Activated CD4-positive, alpha-beta memory T cell treated with anti-CD3 and anti-CD28 coated beads for 36 hours (primary cell): ENCODE measurements at regions not wholly inside any gene's neighbourhood (a gene's known extent, or its start where the extent isn't known, plus 50 kb on each side); places are given as distances from the start of the nearest gene placed in this dataset.
"Not testable (repeated sequence)": the region's sequence is repeated elsewhere in the genome, so short reads cannot be mapped to it uniquely, and the experiment has no call there.

Experiments used
- CTCF ChIA-PET: fragments of 350-600 bp; sonication (Branson Sonifier 250); formaldehyde crosslinking; loops from one replicate; lab custom pipeline; 2021; ENCODE audit warnings: antibody characterized with exemption, inconsistent platforms; lab: Charles Lee
- POLR2A ChIA-PET: fragments of 350-600 bp; sonication (Branson Sonifier 250); formaldehyde crosslinking; loops from one replicate; lab custom pipeline; 2021; ENCODE audit warnings: antibody characterized with exemption; lab: Charles Lee
- DNase-seq: peaks from one replicate; pipeline ENCODE4 v3.0.0-alpha.2; 2020
- H3K27ac Mint-ChIP-seq: one replicate; pipeline ENCODE4 v1.8.0; 2021; ENCODE audit warnings: mixed read lengths
- H3K27me3 Mint-ChIP-seq: one replicate; pipeline ENCODE4 v1.8.0; 2021; ENCODE audit warnings: mixed read lengths
- H3K36me3 Mint-ChIP-seq: one replicate; pipeline ENCODE4 v1.8.0; 2021; ENCODE audit warnings: mixed read lengths
- H3K4me1 Mint-ChIP-seq: one replicate; pipeline ENCODE4 v1.8.0; 2021; ENCODE audit warnings: low read depth, mixed read lengths
- H3K4me3 Mint-ChIP-seq: one replicate; pipeline ENCODE4 v1.8.0; 2021; ENCODE audit warnings: mild to moderate bottlenecking, mixed read lengths
- H3K9me3 Mint-ChIP-seq: one replicate; pipeline ENCODE4 v1.8.0; 2021; ENCODE audit warnings: mixed read lengths
- intact Hi-C: fragments of 100-400 bp; cut with micrococcal nuclease; formaldehyde crosslinking; loops from one replicate; pipeline ENCODE4 v1.15.1; 2023

DNA sequence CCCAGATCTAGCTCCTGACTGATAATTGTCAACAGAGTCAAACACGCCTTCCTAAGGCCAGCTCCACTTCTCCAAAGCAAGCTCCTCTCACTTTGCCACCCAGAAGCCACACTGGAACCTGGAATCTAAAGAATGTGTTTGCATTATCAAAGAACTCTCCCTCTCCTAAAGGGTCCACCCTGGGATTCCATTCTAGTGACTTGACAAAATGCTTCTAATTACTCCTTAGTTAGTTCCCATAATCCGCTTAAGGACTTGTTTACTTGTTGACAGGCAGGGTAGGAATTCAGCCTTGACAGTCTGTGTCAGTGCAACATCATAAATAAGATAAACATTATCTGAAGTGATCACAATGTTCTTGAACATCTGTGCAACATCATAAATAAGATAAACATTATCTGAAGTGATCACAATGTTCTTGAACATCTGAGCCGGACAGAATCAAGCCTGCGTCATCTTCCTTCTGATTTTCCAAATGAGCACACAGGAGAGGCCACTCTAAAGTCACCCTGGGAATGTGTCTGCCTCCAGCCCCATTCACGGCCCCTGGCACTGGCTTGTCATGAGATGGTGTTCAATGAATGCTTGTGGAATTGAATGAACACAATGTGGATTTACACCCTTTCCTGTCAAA, 512.1 kb downstream of the IRS2 start:
- POLR2A ChIA-PET: no interaction called here
- H3K9me3 Mint-ChIP-seq: no peaks in the 10 kb centered on the region
- no peak overlapping the region for H3K27ac Mint-ChIP-seq
- H3K4me1 Mint-ChIP-seq: no peaks in the 10 kb centered on the region
- H3K36me3 Mint-ChIP-seq: no peaks in the 10 kb centered on the region
- no peak overlapping the region for H3K4me3 Mint-ChIP-seq
- no peak for DNase-seq
- no peaks in the 10 kb centered on the region for H3K27me3 Mint-ChIP-seq
- CTCF ChIA-PET: no interaction called here
- intact Hi-C loops: no loop called here

DNA sequence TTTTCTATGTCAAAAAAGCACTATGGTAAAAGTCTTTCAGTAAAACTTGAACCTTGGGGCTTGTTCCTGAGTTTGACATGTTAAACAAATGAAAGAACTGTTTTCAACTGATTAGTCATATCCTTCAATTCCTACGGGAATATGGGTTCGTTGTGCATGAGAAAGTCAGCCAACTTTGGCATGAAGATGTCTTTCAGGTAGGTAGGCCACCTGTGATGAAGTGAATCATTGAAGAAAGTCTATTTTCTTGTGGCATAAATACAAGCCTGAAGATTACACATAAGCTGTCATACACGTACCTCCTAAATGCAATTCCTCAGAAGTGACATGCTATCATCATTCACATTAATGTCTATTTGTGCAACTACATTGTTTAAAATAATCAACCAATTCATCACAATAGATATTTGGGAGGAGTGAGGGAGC, 513.0 kb downstream of the IRS2 start:
- Mint-ChIP-seq H3K4me3 (no peak overlapping the region), H3K27me3 (no peaks in the 10 kb centered on the region), H3K9me3 (no peaks in the 10 kb centered on the region), H3K27ac (no peak overlapping the region), H3K4me1 (no peaks in the 10 kb centered on the region), H3K36me3 (no peaks in the 10 kb centered on the region)
- intact Hi-C loops: no loop called here
- ChIA-PET POLR2A (no interaction called here), CTCF (no interaction called here)
- DNase-seq: no peak

DNA sequence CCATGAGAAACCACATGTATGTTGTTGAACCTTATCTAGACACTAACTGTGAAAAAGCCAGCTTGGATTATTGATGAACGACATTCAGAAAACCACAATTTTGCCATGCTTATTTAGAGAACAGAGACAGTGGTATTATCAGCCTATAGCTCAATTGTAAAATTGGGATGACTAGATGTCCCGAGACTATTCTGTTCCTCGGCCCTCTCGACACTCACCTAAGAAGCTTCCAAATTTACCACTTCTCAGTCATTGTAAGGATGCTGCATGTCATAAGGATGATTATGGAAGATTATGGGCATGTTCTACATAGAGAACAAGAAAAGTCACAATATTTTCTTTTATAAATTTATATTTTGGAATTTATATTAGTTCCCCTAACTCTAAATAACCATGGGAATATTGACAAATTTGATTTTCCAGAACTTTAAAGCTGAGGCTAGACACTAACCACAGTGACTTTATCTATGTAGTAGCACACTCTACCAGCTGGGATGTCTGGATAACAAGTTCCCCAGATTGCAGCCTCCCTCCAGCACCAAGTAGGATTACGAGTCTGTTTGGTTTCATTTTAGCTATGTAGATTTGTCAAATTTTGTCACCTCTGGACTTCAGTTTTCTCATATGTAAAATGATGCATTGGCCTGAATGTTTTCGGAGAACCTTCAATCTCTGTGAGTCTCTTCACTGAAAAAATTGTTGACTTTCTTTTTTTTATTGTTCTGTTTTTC, 513.6 kb downstream of the IRS2 start:
- Mint-ChIP-seq H3K36me3 (no peaks in the 10 kb centered on the region), H3K4me3 (no peak overlapping the region), H3K4me1 (no peaks in the 10 kb centered on the region), H3K27me3 (no peaks in the 10 kb centered on the region), H3K9me3 (no peaks in the 10 kb centered on the region), H3K27ac (no peak overlapping the region)
- DNase-seq: no peak
- intact Hi-C loops: no loop called here
- POLR2A ChIA-PET: no interaction called here
- CTCF ChIA-PET: no interaction called here

DNA sequence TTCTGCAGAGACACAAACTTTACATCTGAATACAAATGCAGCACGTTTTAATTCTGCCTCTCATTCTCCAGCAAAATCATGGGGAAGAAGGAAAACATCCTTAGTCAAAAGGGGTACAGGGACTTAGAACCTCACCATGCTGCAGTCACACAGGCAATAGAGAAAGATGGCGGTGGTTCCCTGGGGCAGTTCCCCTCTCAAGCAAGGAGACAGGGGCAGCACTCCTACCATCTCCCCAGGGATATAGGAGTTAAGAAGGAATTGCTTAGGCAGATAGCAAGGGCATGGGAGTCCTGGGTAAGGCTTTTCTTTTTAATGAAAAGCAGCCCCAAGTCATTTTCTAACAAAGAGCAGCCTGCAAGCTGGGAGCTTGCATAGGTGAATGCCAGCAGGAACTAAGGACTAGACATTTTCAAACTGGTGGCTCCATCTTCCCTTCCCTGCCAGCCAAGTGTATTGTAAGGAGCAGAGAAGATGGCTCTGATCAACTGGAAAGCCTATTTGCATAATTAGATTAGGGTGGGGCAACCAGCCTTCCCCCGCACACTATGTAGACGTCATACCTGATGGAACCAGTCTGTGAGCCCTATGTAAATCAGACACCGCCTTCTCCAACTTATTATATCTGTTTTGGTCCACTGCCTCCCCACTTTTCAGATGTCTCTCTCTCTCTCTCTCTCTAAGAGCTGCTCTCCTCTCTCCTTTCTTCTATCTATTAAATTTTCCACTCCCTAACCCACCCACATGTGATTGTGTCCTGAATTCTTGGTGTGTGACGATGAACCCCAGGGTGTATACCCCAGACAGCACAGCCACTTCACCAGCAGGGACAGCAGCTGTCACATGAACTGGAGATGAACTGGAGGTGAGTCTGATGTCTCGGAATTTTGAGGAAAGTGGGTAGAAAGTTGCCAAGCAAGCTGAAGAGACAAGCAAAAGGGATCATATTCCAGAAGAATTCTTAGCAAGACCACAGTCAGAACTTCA, 514.5 kb downstream of the IRS2 start:
- H3K27ac Mint-ChIP-seq: no peak overlapping the region
- no peak for DNase-seq
- H3K27me3 Mint-ChIP-seq: no peaks in the 10 kb centered on the region
- CTCF ChIA-PET: no interaction called here
- H3K4me3 Mint-ChIP-seq: no peak overlapping the region
- H3K4me1 Mint-ChIP-seq: no peaks in the 10 kb centered on the region
- H3K9me3 Mint-ChIP-seq: no peaks in the 10 kb centered on the region
- no peaks in the 10 kb centered on the region for H3K36me3 Mint-ChIP-seq
- POLR2A ChIA-PET: no interaction called here
- intact Hi-C loops: no loop called here

DNA sequence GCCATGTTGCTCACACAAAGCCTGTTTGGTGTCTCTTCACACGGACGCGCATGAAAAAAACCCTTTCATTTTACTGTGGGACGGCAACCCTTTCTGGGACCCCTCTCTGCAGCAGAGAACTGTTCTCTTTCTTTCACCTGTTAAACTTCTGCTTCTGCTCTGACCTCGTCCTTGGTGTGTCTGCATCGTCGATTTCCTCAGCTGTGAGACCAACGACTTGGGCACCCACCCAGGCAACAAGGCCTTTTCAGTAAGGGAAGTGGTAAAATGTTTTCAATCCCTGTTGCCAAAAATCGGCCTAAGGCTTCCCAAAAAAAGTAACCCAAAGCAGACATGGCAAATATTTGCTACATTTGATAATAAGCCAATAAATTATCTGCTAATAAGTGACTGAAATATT, 515.3 kb downstream of the IRS2 start:
- ChIA-PET POLR2A (no interaction called here), CTCF (no interaction called here)
- Mint-ChIP-seq H3K9me3 (no peaks in the 10 kb centered on the region), H3K27me3 (no peaks in the 10 kb centered on the region), H3K27ac (no peak overlapping the region), H3K4me1 (no peaks in the 10 kb centered on the region), H3K36me3 (no peaks in the 10 kb centered on the region), H3K4me3 (no peak overlapping the region)
- intact Hi-C loops: no loop called here
- DNase-seq: no peak

DNA sequence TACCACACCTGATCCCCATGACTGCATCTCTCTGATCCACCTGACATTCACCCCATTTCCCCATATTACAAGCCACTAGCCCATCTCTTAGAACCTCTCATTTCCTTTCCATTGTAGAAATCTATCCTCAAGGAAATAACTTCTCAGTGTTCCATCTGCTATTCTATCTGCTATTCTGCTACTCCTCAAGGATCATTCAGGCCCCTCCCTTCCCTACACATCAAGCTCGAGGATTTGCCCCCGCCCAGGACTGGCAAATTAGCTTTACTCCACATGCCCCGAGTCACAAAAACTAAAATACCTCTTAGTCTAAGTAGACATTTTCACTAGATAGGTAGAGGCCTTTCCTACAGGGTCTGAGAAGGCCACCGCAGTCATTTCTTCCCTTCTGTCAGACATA, 517.0 kb downstream of the IRS2 start:
- H3K27me3 Mint-ChIP-seq, DNase-seq, CTCF ChIA-PET, H3K4me3 Mint-ChIP-seq, POLR2A ChIA-PET, intact Hi-C loops, H3K27ac Mint-ChIP-seq, H3K4me1 Mint-ChIP-seq, H3K9me3 Mint-ChIP-seq, H3K36me3 Mint-ChIP-seq: not testable (repeated sequence)

DNA sequence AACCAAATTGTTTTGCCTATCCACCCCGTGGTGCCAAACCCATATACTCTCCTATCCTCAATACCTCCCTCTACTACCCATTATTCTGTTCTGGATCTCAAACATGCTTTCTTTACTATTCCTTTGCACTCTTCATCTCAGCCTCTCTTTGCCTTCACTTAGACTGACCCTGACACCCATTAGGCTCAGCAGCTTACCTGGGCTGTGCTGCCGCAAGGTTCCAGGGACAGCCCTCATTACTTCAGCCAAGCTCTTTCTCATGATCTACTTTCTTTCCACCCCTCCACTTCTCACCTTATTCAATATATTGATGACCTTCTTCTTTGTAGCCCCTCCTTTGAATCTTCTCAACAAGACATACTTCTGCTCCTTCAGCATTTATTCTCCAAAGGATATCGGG, 517.9 kb downstream of the IRS2 start:
- intact Hi-C loops: not testable (repeated sequence)

DNA sequence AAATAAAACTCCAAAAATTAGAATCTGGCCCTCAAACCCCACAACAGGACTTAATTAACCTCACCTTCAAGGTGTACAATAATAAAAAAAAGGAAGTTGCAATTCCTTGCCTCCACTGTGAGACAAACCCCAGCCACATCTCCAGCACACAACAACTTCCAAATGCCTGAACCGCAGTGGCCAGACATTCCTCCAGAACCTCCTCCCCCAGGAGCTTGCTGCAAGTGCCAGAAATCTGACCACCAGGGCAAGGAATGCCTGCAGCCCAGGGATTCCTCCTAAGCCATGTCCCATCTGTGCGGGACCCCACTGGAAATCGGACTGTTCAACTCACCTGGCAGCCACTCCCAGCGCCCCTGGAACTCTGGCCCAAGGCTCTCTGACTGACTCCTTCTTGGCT, 519.0 kb downstream of the IRS2 start:
- H3K27me3 Mint-ChIP-seq, H3K27ac Mint-ChIP-seq, intact Hi-C loops, CTCF ChIA-PET, H3K9me3 Mint-ChIP-seq, DNase-seq, POLR2A ChIA-PET, H3K4me3 Mint-ChIP-seq, H3K36me3 Mint-ChIP-seq, H3K4me1 Mint-ChIP-seq: not testable (repeated sequence)

More for the DNA sequence above, 517.9 kb downstream of the IRS2 start:
- H3K27ac Mint-ChIP-seq, CTCF ChIA-PET, H3K9me3 Mint-ChIP-seq, DNase-seq, POLR2A ChIA-PET, H3K4me3 Mint-ChIP-seq, H3K4me1 Mint-ChIP-seq, H3K27me3 Mint-ChIP-seq, H3K36me3 Mint-ChIP-seq: not testable (repeated sequence)

DNA sequence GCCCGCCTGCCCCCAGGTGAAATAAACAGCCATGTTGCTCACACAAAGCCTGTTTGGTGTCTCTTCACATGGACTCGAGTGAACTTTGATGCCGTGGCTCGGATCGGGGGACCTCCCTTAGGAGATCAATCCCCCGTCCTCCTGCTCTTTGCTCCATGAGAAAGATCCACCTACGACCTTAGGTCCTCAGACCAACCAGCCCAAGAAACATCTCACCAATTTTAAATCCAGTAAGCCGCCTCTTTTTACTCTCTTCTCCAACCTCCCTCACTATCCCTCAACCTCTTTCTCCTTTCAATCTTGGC, 521.0 kb downstream of the IRS2 start:
- DNase-seq, H3K27ac Mint-ChIP-seq, H3K36me3 Mint-ChIP-seq, H3K4me1 Mint-ChIP-seq, intact Hi-C loops, POLR2A ChIA-PET, H3K4me3 Mint-ChIP-seq, H3K27me3 Mint-ChIP-seq, H3K9me3 Mint-ChIP-seq, CTCF ChIA-PET: not testable (repeated sequence)

DNA sequence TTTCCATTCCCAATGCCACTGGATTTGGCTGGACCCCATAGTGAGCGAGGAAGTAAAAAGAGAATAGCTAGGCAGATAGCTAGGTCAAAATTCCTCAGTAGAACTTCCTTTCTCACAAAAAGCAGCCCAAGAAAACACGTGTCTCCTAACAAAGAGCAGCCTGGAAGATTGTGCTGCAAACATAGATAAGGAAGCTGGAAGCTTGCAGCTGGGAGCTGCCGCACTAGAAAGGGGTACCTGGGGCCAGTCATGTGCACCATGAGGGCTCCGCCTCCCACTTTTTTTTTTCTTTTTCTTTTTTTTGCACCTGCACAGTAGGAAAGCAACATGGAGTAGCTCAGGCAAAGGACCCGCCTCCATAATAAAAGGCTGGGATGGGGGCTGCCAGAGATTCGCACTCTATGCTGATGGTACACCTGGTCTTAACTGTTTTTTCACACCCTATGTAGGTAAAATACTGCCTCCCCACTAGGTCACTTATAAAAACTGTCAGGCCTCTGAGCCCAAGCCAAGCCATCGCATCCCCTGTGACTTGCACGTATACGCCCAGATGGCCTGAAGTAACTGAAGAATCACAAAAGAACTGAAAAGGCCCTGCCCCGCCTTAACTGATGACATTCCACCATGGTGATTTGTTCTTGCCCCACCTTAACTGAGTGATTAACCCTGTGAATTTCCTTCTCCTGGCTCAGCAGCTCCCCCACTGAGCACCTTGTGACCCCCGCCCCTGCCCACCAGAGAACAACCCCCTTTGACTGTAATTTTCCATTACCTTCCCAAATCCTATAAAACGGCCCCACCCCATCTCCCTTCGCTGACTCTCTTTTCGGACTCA, 521.6 kb downstream of the IRS2 start:
- DNase-seq, H3K27ac Mint-ChIP-seq, CTCF ChIA-PET, POLR2A ChIA-PET, H3K9me3 Mint-ChIP-seq, H3K4me1 Mint-ChIP-seq, H3K27me3 Mint-ChIP-seq, H3K36me3 Mint-ChIP-seq, H3K4me3 Mint-ChIP-seq, intact Hi-C loops: not testable (repeated sequence)

DNA sequence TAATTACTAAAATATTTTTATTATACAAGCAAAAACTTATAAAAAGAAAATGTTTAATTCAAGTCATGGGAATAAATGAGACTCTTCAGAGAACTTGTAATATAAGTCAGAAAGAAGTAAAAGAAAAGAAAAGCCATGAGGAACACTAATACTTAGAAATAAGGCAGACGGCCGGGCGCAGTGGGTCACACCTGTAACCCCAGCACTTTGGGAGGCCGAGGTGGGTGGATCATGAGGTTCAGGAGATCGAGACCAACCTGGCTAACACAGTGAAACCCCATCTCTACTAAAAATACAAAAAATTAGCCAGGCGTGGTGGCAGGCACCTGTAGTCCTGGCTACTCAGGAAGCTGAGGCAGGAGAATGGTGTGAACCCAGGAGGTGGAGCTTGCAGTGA, 528.6 kb downstream of the IRS2 start:
- H3K27me3 Mint-ChIP-seq, H3K4me3 Mint-ChIP-seq, CTCF ChIA-PET, POLR2A ChIA-PET, H3K27ac Mint-ChIP-seq, H3K36me3 Mint-ChIP-seq, intact Hi-C loops, H3K9me3 Mint-ChIP-seq, DNase-seq, H3K4me1 Mint-ChIP-seq: not testable (repeated sequence)
